Lower leg skin (tissue), 3 donors: ENCODE measurements at regions not wholly inside any gene's neighbourhood (a gene's known extent, or its start where the extent isn't known, plus 50 kb on each side); places are given as distances from the start of the nearest gene placed in this dataset.

Experiments used
- CTCF ChIP-seq, 3 donors: fragments of 450-650 bp; IDR thresholded peaks; one replicate each; pipeline ENCODE4 v1.5.1; 2016; ENCODE audit warnings: antibody characterized with exemption in 3 of 3, mild to moderate bottlenecking in 3 of 3, moderate library complexity in 2 of 3
- POLR2A ChIP-seq, 2 donors: fragments of 450-650 bp; IDR thresholded peaks; one replicate each; pipeline ENCODE4 v1.6.1; 2016 to 2017; ENCODE audit warnings: antibody characterized with exemption in 2 of 2, mild to moderate bottlenecking in 1 of 2, moderate library complexity in 1 of 2

- TF ChIP-seq CTCF (IDR thresholded peaks at IDR 0.05): no peak
- no peak for TF ChIP-seq POLR2A (IDR thresholded peaks at IDR 0.05)
These were observed 145.7 kb upstream of the TRPC6 start for GRCh38 chr11:101729406-101730078.
